ENCODE measurements at regions not wholly inside any gene's neighbourhood (a gene's known extent, or its start where the extent isn't known, plus 50 kb on each side); places are given as distances from the start of the nearest gene placed in this dataset.

- TF ChIP-seq POLR2A (IDR thresholded peaks at IDR 0.05) (no peak), CTCF (IDR thresholded peaks at IDR 0.05) (no peak)
Observed at GRCh38 chr11:127559978-127560377, 559.4 kb upstream of the KIRREL3 start.

Data from suprapubic skin (tissue), 3 donors.